DND-41 (cell line): ENCODE measurements at regions not wholly inside any gene's neighbourhood (a gene's known extent, or its start where the extent isn't known, plus 50 kb on each side); places are given as distances from the start of the nearest gene placed in this dataset.

ENCODE experiments used
- ATAC-seq: fragments of 200-7000 bp; cut with Tn5 transposase; 3 replicates; pipeline ENCODE4 v1.9.1; 2021; ENCODE audit warnings: low read depth; ENCODE audit not compliant: insufficient read depth
- DNase-seq: peaks from one replicate; pipeline ENCODE4 v3.0.0-alpha.2; 2020
- H2AFZ ChIP-seq: 2 replicates; pipeline ENCODE4 v1.6.0; 2012; ENCODE audit warnings: low read depth, low read length
- H3K27ac ChIP-seq: 2 replicates; pipeline ENCODE4 v1.5.1; 2012; ENCODE audit warnings: low read length, inconsistent platforms
- H3K27me3 ChIP-seq: fragments of 200-600 bp; sonication (generic); 2 replicates; pipeline ENCODE4 v1.6.0; 2012; ENCODE audit warnings: low read length, mild to moderate bottlenecking, inconsistent platforms; ENCODE audit not compliant: insufficient read depth, poor library complexity
- H3K36me3 ChIP-seq: 2 replicates; pipeline ENCODE4 v1.5.1; 2012; ENCODE audit warnings: low read length, inconsistent platforms; ENCODE audit not compliant: insufficient read depth
- H3K4me1 ChIP-seq: 2 replicates; pipeline ENCODE4 v1.5.1; 2012; ENCODE audit warnings: mild to moderate bottlenecking, low read length; ENCODE audit not compliant: insufficient read depth
- H3K4me2 ChIP-seq: 2 replicates; pipeline ENCODE4 v1.6.0; 2012; ENCODE audit warnings: mild to moderate bottlenecking, moderate library complexity, low read length, inconsistent platforms; ENCODE audit not compliant: insufficient read depth
- H3K4me3 ChIP-seq, 2 experiments: fragments of 200-600 bp in 1 of 2; shearing (Covaris generic) in 1 of 2; 2 replicates each; pipeline ENCODE4 v1.5.1; 2012 to 2016; ENCODE audit warnings: inconsistent platforms in 2 of 2, low read length in 2 of 2, mild to moderate bottlenecking in 2 of 2, low read depth in 1 of 2, moderate library complexity in 1 of 2
- H3K79me2 ChIP-seq: 2 replicates; pipeline ENCODE4 v1.6.0; 2012; ENCODE audit warnings: low read length, inconsistent platforms; ENCODE audit not compliant: insufficient read depth
- H3K9ac ChIP-seq: 2 replicates; pipeline ENCODE4 v1.6.0; 2012; ENCODE audit warnings: low read depth, mild to moderate bottlenecking, inconsistent platforms, low read length, moderate library complexity
- H3K9me3 ChIP-seq: 2 replicates; pipeline ENCODE4 v1.5.1; 2012; ENCODE audit warnings: low read length, moderate library complexity, mild to moderate bottlenecking, inconsistent platforms; ENCODE audit not compliant: insufficient read depth, severe bottlenecking
- H4K20me1 ChIP-seq: 2 replicates; pipeline ENCODE4 v1.6.0; 2012; ENCODE audit warnings: low read length; ENCODE audit not compliant: insufficient read depth
- EZH2 ChIP-seq: IDR thresholded peaks from 3 replicates; pipeline ENCODE4 v1.6.1; 2012; ENCODE audit warnings: borderline replicate concordance, low read depth, mild to moderate bottlenecking, moderate library complexity, low read length, inconsistent platforms; ENCODE audit not compliant: severe bottlenecking
- TF ChIP-seq, protein P1 (sequence below): IDR thresholded peaks from 2 replicates; pipeline ENCODE4 v1.5.1; 2012; ENCODE audit warnings: borderline replicate concordance, low read length, moderate library complexity, mild to moderate bottlenecking; ENCODE audit not compliant: poor library complexity, severe bottlenecking; ENCODE audit errors: extremely low read depth

DNA sequence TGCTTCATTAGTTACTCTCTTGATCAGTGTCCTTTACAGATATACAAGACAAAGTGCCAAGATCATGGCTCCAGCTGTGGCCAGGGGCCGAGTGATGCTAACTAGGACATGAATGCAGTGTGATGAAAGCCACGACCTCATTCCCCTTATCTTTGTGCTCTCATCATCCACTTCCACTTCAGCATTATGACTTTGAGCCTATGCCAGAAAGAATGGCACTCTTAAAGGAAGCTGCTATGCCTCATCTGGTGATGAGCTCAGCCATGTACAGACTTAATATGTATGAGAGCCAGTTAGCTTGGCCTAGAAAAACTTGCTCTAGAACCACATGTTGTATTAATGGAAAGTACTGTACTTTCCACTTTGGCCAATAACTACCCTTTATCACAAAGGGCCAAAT, 179.1 kb downstream of the TOX3 start:
- Histone ChIP-seq H2AFZ (no peak overlapping the region), H3K4me3 (no peak overlapping the region), H3K27me3 (no peaks in the 10 kb centered on the region), H3K9ac (no peak overlapping the region), H3K79me2 (no peaks in the 10 kb centered on the region), H4K20me1 (no peaks in the 10 kb centered on the region), H3K9me3 (no peaks in the 10 kb centered on the region), H3K27ac (no peak overlapping the region), H3K36me3 (no peaks in the 10 kb centered on the region), H3K4me2 (no peak overlapping the region), H3K4me1 (no peaks in the 10 kb centered on the region)
- ATAC-seq (no peak), DNase-seq (no peak)
- TF ChIP-seq, protein P1, sequence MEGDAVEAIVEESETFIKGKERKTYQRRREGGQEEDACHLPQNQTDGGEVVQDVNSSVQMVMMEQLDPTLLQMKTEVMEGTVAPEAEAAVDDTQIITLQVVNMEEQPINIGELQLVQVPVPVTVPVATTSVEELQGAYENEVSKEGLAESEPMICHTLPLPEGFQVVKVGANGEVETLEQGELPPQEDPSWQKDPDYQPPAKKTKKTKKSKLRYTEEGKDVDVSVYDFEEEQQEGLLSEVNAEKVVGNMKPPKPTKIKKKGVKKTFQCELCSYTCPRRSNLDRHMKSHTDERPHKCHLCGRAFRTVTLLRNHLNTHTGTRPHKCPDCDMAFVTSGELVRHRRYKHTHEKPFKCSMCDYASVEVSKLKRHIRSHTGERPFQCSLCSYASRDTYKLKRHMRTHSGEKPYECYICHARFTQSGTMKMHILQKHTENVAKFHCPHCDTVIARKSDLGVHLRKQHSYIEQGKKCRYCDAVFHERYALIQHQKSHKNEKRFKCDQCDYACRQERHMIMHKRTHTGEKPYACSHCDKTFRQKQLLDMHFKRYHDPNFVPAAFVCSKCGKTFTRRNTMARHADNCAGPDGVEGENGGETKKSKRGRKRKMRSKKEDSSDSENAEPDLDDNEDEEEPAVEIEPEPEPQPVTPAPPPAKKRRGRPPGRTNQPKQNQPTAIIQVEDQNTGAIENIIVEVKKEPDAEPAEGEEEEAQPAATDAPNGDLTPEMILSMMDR = no peak
- TF ChIP-seq EZH2 = no peak

DNA sequence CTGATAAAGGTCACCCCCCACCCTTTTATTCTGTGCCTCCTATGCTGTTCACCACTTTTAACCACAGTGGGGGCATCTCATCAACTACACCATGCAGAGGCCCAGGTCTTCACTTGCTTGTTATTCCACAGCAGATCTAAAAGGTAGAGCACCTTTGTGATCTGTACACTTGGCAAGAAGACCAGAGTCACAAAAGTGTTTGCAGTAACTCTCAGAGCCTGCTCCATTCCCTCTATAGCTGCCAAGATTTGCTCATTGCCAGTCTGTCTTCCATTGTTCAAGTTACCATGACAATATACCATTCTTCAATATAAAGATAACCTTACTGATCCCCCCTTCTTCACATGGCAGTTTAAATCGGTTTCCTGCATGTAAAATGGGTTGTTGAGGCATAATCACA, 180.0 kb downstream of the TOX3 start:
- Histone ChIP-seq H3K79me2 (no peaks in the 10 kb centered on the region), H3K4me2 (no peak overlapping the region), H3K4me1 (no peaks in the 10 kb centered on the region), H2AFZ (no peak overlapping the region), H3K9ac (no peak overlapping the region), H3K9me3 (no peaks in the 10 kb centered on the region), H4K20me1 (no peaks in the 10 kb centered on the region), H3K36me3 (no peaks in the 10 kb centered on the region), H3K27ac (no peak overlapping the region), H3K27me3 (no peaks in the 10 kb centered on the region), H3K4me3 (no peak overlapping the region)
- ATAC-seq (no peak), DNase-seq (no peak)
- TF ChIP-seq, protein P1 = no peak
- TF ChIP-seq EZH2 = no peak

GRCh38 chr16:52364500-52364899, 182.4 kb downstream of the TOX3 start:
- Histone ChIP-seq H4K20me1 (no peaks in the 10 kb centered on the region), H3K4me2 (no peak overlapping the region), H3K9me3 (no peaks in the 10 kb centered on the region), H3K36me3 (no peaks in the 10 kb centered on the region), H2AFZ (no peak overlapping the region), H3K4me3 (no peak overlapping the region), H3K27ac (no peak overlapping the region), H3K27me3 (no peaks in the 10 kb centered on the region), H3K79me2 (no peaks in the 10 kb centered on the region), H3K9ac (no peak overlapping the region), H3K4me1 (no peaks in the 10 kb centered on the region)
- TF ChIP-seq, protein P1 = no peak
- no peak for TF ChIP-seq EZH2
- ATAC-seq (no peak), DNase-seq (no peak)

- H3K9me3 ChIP-seq = no peaks in the 10 kb centered on the region
- H3K27me3 ChIP-seq = no peaks in the 10 kb centered on the region
- DNase-seq = no peak
- no peak overlapping the region for H3K4me3 ChIP-seq
- H3K36me3 ChIP-seq = no peaks in the 10 kb centered on the region
- H4K20me1 ChIP-seq = no peaks in the 10 kb centered on the region
- H3K79me2 ChIP-seq = no peaks in the 10 kb centered on the region
- no peak overlapping the region for H3K9ac ChIP-seq
- no peak for ATAC-seq
- H3K4me2 ChIP-seq = no peak overlapping the region
- no peak overlapping the region for H3K27ac ChIP-seq
- H2AFZ ChIP-seq = no peak overlapping the region
- H3K4me1 ChIP-seq = no peaks in the 10 kb centered on the region
- TF ChIP-seq EZH2 = no peak
- TF ChIP-seq, protein P1 = no peak
Measured at GRCh38 chr16:52363082-52363481, 183.9 kb downstream of the TOX3 start.
